ENCODE measurements at regions not wholly inside any gene's neighbourhood (a gene's known extent, or its start where the extent isn't known, plus 50 kb on each side); places are given as distances from the start of the nearest gene placed in this dataset.
A peak's percentile ranks its signal among the peaks of the same experiment; 100 is the strongest.

DNA sequence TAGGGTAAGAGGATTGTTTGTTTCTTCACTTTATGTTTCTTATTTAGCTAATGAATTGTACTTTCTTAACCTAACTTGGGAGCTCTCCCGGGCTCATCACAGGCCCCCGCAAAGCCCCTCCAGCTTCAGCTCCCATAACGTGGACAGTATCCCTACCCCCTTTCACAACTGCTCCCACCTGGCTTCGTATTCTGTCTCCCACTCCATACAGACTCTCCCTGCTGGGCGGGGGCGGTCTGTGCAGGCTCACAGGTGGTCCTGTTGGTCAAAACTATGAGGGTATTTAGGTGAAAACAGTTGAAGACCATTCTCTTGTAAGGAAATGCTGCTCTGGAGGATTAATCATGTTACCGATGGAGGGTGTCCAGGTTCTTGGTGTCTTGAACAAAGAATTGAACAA is 805.3 kb downstream of the SEMA5A start:
- intact Hi-C loops (cut with DNase I), result no loop called here
- peak in 1 of 10 donors; percentile 53 for DNase-seq

DNA sequence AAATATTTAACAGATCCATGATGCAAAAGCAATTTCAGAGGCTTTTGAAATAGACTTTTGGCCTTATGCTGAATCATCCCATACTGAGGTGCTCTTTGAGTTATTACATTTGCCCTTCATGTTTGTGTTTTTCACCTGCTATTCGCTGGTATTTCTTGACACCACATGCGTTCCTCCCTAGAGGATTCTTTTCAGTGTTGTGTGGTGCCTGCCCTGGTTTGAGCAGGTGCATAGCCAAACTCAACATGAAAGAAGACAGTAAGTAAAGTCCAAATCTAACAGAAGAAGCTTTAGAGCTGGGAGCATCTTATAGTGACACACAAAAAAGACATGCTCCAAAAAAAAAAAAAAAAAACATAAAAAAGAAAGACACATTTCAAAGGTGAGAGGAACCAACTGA is 796.3 kb downstream of the SEMA5A start:
- DNase-seq, result no peak
- intact Hi-C loops (cut with DNase I), result no loop called here

DNA sequence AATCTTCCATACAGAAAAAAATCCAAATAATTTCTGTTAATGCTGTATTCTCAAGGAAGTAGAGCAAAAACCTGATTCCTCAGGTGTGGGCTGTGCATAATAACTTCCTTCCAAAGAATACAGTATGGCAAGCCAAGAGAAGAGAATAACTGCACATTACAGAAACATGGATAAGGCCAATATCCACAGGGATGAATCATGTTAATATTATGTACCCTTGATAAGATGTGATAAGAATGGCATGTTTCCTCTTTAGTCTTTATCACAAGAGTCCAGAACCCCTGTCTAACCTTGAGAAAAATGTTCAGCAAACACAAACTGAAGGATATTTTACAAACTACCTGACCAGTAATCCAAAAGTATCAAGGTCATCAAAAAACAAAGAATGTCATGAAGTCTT is 795.8 kb downstream of the SEMA5A start:
- intact Hi-C loops (cut with DNase I), result no loop called here

DNA sequence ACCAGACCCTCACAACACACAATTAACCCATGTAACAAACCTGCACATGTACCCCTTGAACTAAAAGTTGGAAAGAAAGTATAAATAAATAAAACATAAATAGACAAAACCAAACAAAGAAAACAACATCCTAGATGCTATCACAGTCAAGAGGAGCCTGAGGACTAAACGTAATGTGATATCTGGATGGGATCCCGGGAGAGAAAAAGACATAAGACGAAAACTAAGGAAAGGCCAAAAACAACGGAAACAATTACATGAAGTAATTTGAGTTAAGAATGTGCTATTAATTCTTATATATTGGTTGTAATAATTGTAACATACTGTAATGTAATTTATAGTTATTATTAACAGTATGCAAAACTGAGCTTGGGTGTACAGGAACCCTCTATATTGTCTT is 793.9 kb downstream of the SEMA5A start:
- intact Hi-C loops (cut with DNase I), result no loop called here
- DNase-seq, result no peak

More for the DNA sequence above, 795.8 kb downstream of the SEMA5A start:
- no peak for DNase-seq

DNA sequence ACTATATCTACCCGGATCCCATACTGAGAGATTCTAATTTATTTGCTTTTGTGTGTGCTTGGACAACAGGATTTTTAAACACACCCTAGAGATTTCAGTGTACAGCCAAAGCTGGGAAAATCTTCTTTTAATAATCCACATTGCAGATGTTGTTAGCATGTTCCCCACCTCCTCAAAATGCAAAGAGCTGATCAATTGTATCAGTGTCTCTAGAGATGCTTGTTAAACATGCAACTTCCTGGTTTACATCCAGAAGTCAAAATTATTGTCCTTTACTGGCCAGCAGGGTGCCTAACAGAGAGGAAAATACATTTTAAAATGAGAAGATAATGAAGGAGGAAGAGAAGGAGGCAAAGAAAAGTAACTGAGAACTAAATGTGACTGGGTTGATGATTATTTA is 793.3 kb downstream of the SEMA5A start:
- intact Hi-C loops (cut with DNase I), result no loop called here
- DNase-seq, result no peak

DNA sequence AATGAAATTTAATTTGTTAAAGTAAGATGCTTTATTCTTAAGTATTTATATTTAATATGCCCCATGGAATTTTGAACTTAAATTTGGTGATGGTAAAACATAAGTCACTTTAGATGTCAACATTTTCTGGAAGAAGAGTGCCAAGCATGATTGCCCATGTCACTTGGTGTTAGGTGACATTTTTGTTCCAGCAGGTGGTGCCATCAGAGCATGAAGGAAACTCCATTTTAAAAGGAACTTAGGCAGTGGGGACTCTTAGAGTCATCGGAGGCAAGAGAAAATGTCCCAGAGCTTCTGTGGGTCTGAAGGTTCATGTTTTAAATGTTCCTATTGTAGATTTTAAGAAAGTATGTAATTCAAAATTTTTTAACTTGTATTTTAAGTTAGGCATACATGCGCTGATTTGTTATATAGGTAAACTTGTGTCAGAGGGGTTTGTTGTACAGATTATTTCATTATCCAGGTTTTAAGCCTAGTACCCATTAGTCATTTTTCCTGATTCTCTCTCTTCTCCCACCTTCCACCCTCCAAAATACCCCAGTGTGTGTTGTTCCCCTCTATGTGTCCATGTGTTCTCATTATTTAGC is 789.3 kb downstream of the SEMA5A start:
- intact Hi-C loops (cut with DNase I), result loop anchor here (1.0 to 5.0 kb wide), 2 partner anchors 87 to 451 kb away; no protein-coding TSS in a partner anchor

DNA sequence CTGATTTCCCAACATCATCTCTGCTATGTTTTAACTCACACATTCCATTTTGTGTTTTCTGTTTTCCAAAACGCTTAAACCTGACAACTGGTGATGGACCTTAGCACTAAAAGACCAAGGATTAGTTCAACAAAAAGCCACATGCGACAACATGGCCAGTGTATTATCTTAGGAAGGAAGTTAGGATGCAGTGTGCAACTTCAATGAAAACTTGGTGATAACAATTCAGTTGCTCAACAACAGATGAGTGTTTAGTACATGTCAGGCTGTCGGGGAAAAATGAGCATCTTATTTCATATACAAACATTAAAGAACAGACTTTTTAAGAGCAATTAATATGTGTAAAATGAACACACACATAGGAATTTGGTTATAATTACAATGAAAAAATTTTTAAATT is 780.0 kb downstream of the SEMA5A start:
- intact Hi-C loops (cut with DNase I), result no loop called here

More for the DNA sequence above, 789.3 kb downstream of the SEMA5A start:
- peak in 5 of 10 donors; percentile 13 to 60 (median 41) for DNase-seq

DNA sequence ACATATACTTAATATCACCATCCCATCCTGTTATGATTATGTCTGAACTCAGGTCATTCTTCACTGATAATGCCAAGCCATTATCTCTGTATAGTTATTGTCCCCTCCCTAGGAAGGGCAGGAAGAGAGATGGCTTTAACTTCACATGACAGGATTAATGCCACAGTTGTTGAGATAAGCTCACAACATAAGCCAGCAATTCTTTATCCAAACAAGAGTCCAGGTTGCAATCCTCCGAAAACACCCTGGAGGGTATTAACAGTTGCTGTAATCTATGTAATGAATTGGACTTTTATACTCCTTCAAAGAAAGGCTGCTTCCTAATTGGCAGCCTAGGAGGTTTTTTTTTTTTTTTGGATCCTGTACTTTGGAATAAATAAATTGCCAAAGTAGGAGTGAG is 779.4 kb downstream of the SEMA5A start:
- intact Hi-C loops (cut with DNase I), result no loop called here
- DNase-seq, result no peak

More for the DNA sequence above, 780.0 kb downstream of the SEMA5A start:
- no peak for DNase-seq

DNA sequence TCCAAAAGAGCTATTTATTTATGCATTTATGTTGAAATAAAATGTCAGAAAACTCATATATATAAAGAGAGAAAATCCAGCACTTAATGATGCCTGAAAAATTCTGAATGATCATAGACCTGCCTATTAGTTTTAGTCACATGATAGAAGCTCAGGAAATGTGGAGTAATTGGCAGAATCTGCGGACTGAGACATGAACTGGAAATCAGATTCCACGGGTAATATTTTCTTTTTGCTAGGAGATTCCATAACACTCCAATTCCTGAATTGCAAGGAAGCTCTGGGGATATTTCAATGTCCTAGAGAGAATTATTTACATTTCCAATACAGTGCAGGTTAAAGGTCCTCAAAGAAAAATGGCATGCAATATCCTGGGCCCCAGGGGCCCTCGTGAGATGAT is 778.8 kb downstream of the SEMA5A start:
- intact Hi-C loops (cut with DNase I), result no loop called here
- DNase-seq, result no peak

DNA sequence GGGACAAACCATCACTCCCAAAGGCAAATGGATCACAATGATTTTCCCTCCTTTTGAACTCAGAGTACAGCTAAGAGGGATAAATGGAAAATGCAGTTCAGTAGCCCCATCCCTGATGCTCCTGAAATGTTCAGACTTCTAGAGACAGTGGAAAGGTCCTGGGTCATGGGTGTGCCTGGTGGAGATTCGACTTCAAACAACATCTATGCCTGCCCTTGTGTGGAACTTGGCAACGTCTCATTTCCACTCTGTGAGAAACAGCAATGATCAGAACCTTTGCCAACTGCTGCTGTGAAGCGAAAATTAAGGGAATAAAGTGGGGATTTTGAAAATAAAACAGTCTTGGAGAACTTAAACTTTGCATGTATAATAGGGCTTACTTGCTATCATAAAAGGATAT is 778.1 kb downstream of the SEMA5A start:
- intact Hi-C loops (cut with DNase I), result no loop called here
- no peak for DNase-seq

DNA sequence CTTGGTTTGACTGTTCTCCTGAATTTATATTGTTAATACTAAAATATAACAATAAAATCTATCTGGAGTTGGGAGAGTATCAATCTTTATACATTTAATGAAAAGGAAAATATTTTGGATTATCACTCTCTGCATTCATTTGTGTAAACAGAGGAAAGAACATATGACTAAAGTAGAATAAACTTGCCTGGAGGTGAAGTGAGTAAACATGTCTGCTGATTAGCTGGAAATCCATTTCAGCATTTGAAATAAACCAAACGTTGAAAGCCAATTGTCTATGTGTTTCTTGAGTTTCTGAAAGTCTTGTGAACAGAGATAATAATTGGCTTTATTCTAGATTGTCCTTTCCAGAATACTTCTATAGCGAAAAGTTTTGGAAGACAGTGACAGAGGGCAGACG is 776.2 kb downstream of the SEMA5A start:
- intact Hi-C loops (cut with DNase I), result no loop called here
- no peak for DNase-seq

DNA sequence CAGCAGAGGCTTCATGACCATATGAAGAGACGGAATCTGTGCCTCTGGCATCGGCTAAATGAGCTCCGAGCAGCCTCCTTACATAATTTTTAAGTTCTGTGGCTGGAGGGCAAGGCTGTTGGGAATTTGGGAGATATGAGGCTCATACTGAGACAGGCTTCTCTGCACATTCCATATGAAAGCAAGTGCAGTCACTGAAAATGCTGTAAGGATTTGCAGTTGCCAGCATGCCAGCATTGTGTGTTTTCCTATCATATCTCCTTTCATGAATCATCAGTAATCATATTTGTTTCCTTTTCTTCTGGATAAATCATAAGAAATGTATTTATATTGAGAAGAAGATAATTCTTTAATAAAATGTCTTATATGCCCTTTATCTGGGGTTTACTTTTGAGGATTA is 775.4 kb downstream of the SEMA5A start:
- intact Hi-C loops (cut with DNase I), result no loop called here
- no peak for DNase-seq

DNA sequence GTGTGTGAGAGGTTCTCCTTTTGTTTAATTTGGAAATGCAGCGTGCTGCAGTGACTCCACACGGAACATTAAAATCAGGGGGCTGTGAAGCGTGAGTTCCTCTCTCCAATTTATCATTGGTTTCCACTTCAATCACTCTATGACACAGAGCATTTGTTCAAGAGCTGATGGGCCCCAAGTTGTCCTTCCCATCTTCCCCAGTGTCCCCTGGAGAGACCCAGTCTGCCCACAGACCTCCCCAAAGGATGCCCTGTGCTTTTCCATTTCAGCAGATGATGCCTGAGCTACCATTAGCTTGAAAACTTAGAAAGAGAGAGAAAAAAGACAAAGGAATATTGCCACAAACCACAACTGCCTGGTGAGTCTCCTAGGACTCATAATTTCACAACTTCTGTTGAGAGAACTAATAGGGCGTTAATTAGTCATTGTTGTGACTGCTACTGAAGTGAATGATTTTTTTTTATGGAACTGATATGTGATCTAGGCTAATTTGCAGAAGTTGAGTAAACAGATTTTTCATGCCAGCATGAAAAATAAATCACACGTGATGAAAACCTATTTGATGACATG is 772.7 kb downstream of the SEMA5A start:
- no peak for DNase-seq
- intact Hi-C loops (cut with DNase I), result no loop called here

DNA sequence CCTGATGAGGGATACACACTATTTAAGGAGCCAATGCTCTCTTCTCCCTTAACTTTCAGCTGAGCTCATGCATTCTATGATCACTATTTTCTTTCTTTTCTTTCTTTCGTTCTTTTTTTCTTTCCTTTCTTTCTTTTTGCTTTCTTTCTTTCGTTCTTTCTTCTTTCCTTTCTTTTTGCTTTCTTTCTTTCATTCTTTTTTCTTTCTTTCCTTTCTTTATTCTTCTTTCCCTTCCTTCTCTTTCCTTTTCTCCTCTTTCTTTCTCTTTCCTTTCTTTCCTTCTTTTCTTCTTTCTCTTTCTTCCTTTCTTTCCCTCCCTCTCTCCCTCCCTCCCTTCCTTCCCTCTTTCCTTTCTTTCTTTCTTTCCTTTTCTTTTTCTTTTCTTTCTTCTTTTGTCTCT is 761.2 kb downstream of the SEMA5A start:
- intact Hi-C loops (cut with DNase I), result no loop called here
- DNase-seq, result no peak

DNA sequence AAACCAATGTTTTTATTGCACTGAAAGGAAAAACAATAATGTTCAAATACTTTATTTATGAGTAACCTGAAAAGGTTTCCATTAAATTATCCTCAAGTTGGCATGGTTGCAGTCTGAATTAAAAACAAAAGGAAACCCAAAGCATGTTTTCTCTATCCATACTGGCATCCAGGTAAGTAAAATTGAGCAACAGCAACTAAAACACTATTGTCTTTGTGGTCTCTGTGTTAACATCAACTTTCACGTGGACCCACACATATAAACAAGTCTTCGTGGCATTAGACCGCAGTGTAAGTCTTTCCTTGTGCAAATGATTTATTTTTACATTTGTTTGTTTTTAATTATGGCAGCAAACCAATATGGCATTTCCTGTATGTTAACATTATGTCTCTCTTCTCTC is 757.6 kb downstream of the SEMA5A start:
- DNase-seq, result no peak
- intact Hi-C loops (cut with DNase I), result no loop called here

DNA sequence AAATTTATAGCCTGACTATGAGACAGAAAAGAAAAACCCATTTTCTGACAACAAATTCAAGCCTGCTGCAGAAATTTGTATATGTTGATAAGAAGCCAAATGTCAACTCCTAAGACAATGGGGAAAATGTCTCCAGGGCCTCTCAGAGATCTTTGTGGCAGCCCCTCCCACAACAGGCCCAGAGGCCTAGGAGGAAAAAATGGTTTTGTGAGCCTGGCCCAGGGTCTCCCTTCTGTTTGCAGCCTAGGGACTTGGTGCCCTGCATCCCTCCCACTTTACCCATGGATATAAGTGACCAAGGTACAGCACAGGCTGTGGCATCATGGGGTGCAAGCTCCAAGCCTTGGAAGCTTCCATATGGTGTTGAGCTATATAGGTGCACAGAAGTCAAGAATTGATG is 740.2 kb downstream of the SEMA5A start:
- intact Hi-C loops (cut with DNase I), result no loop called here

DNA sequence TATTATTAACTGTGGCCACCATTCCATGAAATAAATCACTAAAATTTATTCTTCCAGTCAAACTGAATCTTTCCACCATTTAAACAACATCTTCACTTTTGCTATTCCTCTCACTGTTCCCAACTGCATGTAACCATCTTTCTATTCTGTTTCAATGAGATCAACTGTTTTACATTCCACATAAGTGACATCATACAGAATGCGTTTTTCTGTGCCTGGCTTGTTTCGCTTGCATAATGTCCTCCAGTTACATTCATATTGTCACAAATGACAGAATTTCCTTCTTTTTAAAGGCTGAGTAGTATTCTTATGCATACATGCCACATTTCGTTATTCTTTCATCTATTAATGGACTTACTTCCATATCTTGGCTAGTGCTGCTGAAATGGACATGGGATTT is 738.2 kb downstream of the SEMA5A start:
- intact Hi-C loops (cut with DNase I), result no loop called here
- no peak for DNase-seq

More for the DNA sequence above, 740.2 kb downstream of the SEMA5A start:
- DNase-seq, result no peak

DNA sequence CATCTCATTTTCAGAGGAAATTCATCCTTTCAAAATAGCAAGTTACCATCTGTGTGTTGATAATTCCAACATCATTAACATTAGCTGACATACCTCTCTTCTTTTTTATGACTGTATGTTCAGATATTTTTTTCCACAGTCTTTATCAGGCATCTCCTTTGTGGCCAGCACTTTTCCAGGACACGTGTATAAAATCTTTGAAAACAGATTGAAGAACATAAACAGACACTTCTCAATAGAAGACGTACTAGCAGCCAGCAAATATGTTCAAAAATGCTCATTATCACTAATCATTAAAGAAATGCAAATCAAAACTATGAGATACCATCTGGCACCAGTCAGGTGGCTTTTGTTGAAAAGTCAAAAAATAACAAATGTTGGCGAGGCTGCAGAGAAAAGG is 734.3 kb downstream of the SEMA5A start:
- no peak for DNase-seq
- intact Hi-C loops (cut with DNase I), result no loop called here

DNA sequence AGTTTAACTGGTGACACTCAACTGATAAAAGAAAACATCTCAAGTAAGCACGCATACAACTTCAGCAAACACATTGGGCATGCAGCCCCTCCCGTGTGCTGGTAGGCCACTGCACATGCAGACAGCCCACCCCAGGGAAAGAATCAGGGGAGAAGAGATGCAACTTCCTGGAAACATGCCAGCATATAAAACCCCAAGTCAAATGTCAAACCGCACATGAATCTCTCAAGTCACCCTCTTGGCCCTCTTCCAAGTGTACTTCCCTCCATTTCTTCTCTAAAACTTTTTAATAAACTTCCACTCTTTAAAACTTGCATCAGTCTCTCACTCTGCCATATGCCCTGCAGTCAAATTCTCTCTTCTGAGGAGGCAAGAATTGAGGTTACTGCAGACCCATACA is 732.7 kb downstream of the SEMA5A start:
- no peak for DNase-seq
- intact Hi-C loops (cut with DNase I), result no loop called here

DNA sequence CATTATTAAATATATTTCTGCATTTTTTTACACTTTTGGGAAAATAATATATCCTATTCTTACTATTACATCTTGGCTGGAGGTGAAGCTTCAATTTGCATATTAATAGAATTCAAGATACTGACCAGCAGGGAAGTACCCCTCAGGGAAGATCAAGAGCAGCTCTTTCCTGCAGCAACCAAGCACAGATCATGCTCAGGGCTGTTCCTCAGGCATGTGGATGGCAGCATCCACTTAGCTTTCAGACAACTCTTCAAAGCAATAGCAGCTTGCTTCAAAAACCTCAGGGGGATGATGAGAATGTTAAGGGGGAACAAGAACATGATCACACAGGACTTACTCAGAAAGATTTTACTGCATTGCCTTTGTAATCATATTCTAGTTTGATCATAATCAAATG is 731.8 kb downstream of the SEMA5A start:
- DNase-seq, result no peak
- intact Hi-C loops (cut with DNase I), result no loop called here

DNA sequence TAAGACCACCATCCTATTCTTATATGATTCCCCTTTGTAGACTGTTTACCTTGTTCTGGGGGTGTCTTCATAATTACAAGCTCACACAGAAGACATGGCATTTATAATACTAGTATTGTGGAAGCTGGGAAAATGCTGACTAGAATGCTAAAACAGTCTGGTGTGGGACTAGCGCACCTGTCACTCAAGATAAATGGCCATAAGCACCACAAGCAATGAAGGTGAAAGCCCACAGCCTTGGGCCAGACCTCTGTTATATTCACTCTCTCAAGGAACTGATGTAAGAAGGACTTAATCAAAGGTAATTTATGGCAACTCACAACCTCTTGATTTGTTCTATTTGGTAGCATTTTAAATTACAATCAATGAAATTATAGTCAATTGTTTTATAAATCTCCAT is 721.5 kb downstream of the SEMA5A start:
- intact Hi-C loops (cut with DNase I), result no loop called here
- no peak for DNase-seq

DNA sequence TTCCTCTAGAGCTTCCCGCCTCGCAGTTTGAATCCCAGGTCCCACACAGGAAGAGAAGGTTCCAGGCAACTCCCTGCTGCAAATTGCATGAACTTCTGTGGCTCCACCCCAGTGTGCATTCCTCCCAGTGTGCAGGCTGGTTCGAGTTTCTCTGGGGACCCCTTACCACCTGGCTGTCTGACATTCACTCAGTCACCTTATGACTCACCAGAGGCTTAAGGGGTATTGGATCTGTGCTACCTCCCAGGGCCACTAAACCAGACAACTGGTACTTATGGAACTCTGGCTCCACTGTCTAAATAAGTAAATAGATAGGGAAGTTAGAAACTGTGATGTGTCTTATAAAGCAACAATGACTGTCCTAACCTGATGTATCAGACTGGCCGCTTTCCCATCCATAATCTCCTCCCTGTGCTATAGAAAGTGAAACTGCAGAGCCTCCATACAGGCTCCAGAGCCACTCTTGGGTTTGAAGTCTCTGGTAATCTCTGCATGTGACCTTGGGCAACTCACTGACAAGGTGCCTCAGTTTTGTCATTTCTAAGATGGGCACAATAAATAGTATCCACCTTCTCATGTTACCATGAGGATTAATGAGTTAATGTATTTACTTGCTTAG is 720.6 kb downstream of the SEMA5A start:
- intact Hi-C loops (cut with DNase I), result no loop called here
- DNase-seq, result no peak

Measured in posterior cingulate gyrus (tissue), 11 donors.